Chondrocyte (in vitro differentiated cells): ENCODE measurements at regions not wholly inside any gene's neighbourhood (a gene's known extent, or its start where the extent isn't known, plus 50 kb on each side); places are given as distances from the start of the nearest gene placed in this dataset.

ENCODE experiments used
- DNase-seq: peaks from one replicate; pipeline ENCODE4 v3.0.0; 2021; ENCODE audit warnings: mixed read lengths, low spot score
- H3K27ac Mint-ChIP-seq: one replicate; pipeline ENCODE4 v1.8.0; 2021; ENCODE audit warnings: mild to moderate bottlenecking, moderate library complexity, mixed read lengths; ENCODE audit not compliant: unreplicated experiment
- H3K27me3 Mint-ChIP-seq: 2 replicates; pipeline ENCODE4 v1.8.0; 2021; ENCODE audit warnings: low read depth, mixed read lengths
- H3K36me3 Mint-ChIP-seq: 2 replicates; pipeline ENCODE4 v1.8.0; 2021; ENCODE audit warnings: low read depth, mixed read lengths
- H3K4me1 Mint-ChIP-seq: 2 replicates; pipeline ENCODE4 v1.8.0; 2021; ENCODE audit warnings: low read depth, mild to moderate bottlenecking, mixed read lengths
- H3K4me3 Mint-ChIP-seq: one replicate; pipeline ENCODE4 v1.8.0; 2021; ENCODE audit warnings: mild to moderate bottlenecking, moderate library complexity, mixed read lengths; ENCODE audit not compliant: unreplicated experiment
- H3K9me3 Mint-ChIP-seq: 2 replicates; pipeline ENCODE4 v1.8.0; 2021; ENCODE audit warnings: low read depth, mixed read lengths
- TF ChIP-seq, protein P1 (sequence below): fragments of 200-600 bp; sonication (generic); IDR thresholded peaks from 2 replicates; pipeline ENCODE4 v1.5.0; 2021; ENCODE audit warnings: antibody characterized with exemption, mild to moderate bottlenecking, moderate library complexity

DNA sequence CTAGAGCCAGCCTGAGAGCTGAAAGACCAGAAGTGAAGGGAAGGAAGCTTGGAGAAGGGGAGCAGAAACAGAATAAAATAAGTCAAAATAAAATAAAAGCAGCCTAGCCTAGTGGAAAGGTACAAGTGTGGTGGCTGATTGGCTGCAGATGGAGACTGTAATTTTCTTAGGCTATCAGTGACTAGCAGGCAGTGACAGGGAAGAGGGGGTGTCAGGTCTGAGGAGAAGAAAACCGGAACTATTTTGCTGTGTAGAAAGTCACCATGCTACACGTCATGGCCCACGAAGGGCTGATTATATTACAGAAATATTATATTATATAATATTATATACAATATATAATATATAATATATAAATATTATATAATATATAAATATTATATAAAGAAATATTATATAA lies 98.1 kb upstream of the TAF11L2 start:
- DNase-seq = no peak
- H3K27ac Mint-ChIP-seq = no peak overlapping the region
- H3K27me3 Mint-ChIP-seq = peaks cover 2% of the 10 kb centered on the region
- peaks cover 43% of the 10 kb centered on the region for H3K4me1 Mint-ChIP-seq
- TF ChIP-seq, protein P1, sequence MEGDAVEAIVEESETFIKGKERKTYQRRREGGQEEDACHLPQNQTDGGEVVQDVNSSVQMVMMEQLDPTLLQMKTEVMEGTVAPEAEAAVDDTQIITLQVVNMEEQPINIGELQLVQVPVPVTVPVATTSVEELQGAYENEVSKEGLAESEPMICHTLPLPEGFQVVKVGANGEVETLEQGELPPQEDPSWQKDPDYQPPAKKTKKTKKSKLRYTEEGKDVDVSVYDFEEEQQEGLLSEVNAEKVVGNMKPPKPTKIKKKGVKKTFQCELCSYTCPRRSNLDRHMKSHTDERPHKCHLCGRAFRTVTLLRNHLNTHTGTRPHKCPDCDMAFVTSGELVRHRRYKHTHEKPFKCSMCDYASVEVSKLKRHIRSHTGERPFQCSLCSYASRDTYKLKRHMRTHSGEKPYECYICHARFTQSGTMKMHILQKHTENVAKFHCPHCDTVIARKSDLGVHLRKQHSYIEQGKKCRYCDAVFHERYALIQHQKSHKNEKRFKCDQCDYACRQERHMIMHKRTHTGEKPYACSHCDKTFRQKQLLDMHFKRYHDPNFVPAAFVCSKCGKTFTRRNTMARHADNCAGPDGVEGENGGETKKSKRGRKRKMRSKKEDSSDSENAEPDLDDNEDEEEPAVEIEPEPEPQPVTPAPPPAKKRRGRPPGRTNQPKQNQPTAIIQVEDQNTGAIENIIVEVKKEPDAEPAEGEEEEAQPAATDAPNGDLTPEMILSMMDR = no peak
- H3K4me3 Mint-ChIP-seq = no peak overlapping the region
- H3K9me3 Mint-ChIP-seq = peaks cover 5% of the 10 kb centered on the region
- no peaks in the 10 kb centered on the region for H3K36me3 Mint-ChIP-seq

DNA sequence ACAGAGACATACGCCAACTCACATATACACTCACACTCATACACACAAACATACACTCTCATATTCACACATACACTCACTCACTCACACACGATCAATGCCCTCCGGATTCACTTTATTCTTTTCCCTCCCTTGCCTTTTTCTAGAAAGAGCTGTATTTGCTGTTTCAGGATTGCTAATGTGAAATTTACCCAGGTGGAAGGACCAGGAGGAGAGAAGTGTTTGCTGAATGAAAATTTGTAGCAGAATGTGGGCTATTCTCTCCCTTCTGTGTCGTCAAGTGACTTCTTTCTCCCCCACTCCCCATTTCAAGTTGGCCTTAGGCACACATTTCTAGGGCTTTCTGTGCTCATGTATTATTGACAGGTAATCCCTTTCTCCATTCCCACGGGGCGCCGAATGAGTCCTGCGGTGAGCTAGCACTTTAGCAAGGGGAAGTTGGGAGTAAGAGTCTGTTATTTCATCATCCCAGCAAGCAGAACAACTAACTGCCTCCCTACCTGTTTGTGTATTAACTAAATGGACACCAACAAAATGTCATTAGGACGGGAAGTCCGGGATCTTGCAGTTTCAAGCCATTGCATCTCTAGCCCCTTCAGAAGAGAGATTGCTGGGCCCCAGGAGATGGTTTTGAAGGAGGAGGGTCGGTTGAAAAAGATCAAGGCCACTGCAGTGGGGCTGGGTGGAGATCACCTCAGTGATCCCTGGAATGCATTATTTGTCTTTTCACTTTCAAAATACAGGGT lies 97.1 kb upstream of the TAF11L2 start:
- Mint-ChIP-seq H3K36me3 (no peaks in the 10 kb centered on the region), H3K27me3 (peaks cover 2% of the 10 kb centered on the region), H3K9me3 (peaks cover 5% of the 10 kb centered on the region), H3K4me1 (peaks cover 40% of the 10 kb centered on the region), H3K4me3 (no peak overlapping the region), H3K27ac (no peak overlapping the region)
- TF ChIP-seq, protein P1 = no peak
- DNase-seq = no peak

DNA sequence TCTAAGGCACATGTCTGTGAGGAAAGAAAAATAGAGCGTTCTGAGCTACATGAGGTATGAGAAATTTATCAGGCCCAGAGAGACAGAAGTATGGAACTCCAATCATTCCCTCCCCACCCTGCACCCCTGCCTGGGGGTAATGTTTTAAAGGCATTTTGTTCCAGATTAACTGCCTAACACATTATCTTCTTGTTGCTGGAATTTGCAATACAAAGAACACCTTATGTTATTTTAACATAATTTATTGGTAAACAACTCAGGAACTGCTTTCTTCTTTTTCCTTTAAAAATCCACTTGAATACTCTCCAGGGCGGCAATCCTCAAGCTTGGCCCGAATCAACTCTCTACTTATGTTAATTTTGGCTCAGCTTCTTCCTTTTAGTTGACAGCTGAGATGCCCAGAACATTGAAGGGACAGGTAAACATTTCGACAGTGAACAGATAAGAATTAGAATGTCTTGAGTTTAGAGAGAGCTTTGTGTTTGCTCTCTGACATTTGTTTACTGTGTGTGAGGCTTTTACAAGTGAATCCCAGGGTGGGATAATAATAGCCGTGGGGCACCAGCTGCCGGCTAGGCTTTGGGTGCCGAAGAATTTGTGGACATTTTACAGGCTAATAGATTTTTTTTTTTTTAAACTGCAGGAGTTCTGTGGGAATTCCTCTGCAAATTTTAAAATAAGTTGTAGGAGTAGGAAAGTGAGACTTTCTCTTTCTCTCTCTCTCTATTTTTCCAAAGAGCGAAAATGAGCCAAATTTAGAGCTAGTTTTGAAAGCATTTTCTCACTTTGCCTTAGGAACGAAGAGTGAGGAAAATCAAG lies 96.4 kb upstream of the TAF11L2 start:
- Mint-ChIP-seq H3K27me3 (peaks cover 2% of the 10 kb centered on the region), H3K9me3 (peaks cover 2% of the 10 kb centered on the region), H3K27ac (no peak overlapping the region), H3K4me3 (no peak overlapping the region), H3K36me3 (no peaks in the 10 kb centered on the region), H3K4me1 (peaks cover 34% of the 10 kb centered on the region)
- TF ChIP-seq, protein P1 = no peak
- no peak for DNase-seq

DNA sequence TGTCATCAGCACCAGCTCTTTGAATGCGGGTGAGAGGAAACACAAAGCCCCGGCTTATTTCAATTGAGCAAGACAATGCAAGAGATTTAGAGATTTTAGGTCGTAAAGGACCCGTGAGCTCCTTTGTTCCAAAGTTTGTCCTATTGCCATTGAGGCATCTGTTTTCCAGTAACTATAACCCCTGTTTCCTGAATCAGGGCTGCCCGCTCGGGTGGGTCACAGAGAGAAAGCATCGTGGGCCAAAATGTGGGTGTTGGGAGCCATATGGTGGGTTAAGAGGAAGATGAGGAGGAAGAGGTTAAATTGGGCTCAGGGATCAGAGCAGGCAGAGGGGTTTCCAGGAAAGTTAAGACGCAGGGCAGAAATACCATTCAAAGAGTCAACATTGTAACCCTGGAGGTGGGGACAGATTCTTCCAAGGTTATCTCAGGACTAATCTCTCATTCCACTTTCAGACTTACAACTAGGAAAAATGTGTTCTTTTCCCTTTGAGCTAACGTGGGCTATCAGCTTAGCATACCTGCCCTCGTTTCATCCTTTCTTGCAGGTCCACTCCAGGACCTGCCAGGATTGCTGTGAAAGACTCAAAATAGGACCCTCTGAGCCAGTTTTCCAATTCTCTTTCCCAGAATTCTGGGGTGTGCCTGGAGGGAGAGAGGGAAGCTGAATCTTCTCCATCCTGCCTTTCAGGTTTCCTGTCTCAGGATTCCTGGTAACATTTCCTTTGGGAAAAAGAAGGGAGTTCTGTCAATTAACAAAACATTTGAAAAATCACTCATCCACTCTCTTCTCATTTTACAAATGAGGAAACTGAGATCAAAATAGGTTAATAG lies 95.5 kb upstream of the TAF11L2 start:
- Mint-ChIP-seq H3K36me3 (no peaks in the 10 kb centered on the region), H3K4me3 (no peak overlapping the region), H3K9me3 (no peaks in the 10 kb centered on the region), H3K27me3 (peaks cover 2% of the 10 kb centered on the region), H3K4me1 (peaks cover 34% of the 10 kb centered on the region), H3K27ac (no peak overlapping the region)
- TF ChIP-seq, protein P1 = no peak
- DNase-seq = no peak
